ENCODE measurements at regions not wholly inside any gene's neighbourhood (a gene's known extent, or its start where the extent isn't known, plus 50 kb on each side); places are given as distances from the start of the nearest gene placed in this dataset.

GRCh38 chr2:235319095-235319494 is 174.7 kb upstream of the AGAP1 start:
- peaks cover 0 to 9% (median 0%) of the 10 kb centered on the region in 3 donors for H3K27me3 ChIP-seq
- intact Hi-C loops (cut with DNase I), result no loop called here
- H3K36me3 ChIP-seq, result no peaks in the 10 kb centered on the region
- TF ChIP-seq POLR2AphosphoS5 (IDR thresholded peaks at IDR 0.05), result no peak
- TF ChIP-seq CTCF (IDR thresholded peaks at IDR 0.05), result no peak
- no peak for TF ChIP-seq EP300 (IDR thresholded peaks at IDR 0.05)
- no peak for TF ChIP-seq POLR2A (IDR thresholded peaks at IDR 0.05)
- H3K9me3 ChIP-seq, result no peaks in the 10 kb centered on the region
- 23 to 70% methylated on average over 4 of the region's 4 CpGs for WGBS, 2 donors
- no peak overlapping the region for H3K4me3 ChIP-seq
- DNase-seq, result no peak
- H3K27ac ChIP-seq, result no peak overlapping the region
- no peaks in the 10 kb centered on the region for H3K4me1 ChIP-seq

GRCh38 chr2:235320326-235320725 is 173.5 kb upstream of the AGAP1 start:
- H3K27ac ChIP-seq, result no peak overlapping the region
- intact Hi-C loops (cut with DNase I), result no loop called here
- DNase-seq, result no peak
- H3K4me1 ChIP-seq, result no peaks in the 10 kb centered on the region
- peaks cover 0 to 9% (median 0%) of the 10 kb centered on the region in 3 donors for H3K27me3 ChIP-seq
- H3K9me3 ChIP-seq, result no peaks in the 10 kb centered on the region
- no peak overlapping the region for H3K4me3 ChIP-seq
- no peak for TF ChIP-seq POLR2AphosphoS5 (IDR thresholded peaks at IDR 0.05)
- H3K36me3 ChIP-seq, result no peaks in the 10 kb centered on the region
- 94 to 98% methylated on average over 9 of the region's 9 CpGs for WGBS, 2 donors

GRCh38 chr2:235324324-235324723 is 169.5 kb upstream of the AGAP1 start:
- intact Hi-C loops (cut with DNase I), result no loop called here
- Histone ChIP-seq H3K9me3 (no peaks in the 10 kb centered on the region), H3K4me1 (no peaks in the 10 kb centered on the region), H3K4me3 (no peak overlapping the region), H3K36me3 (no peaks in the 10 kb centered on the region), H3K27me3 (peaks cover 0 to 9% (median 0%) of the 10 kb centered on the region in 3 donors), H3K27ac (no peak overlapping the region)
- TF ChIP-seq EP300 (IDR thresholded peaks at IDR 0.05) (no peak), CTCF (IDR thresholded peaks at IDR 0.05) (no peak), POLR2A (IDR thresholded peaks at IDR 0.05) (no peak), POLR2AphosphoS5 (IDR thresholded peaks at IDR 0.05) (no peak)
- DNase-seq, result no peak
- WGBS, 2 donors, result 37 to 60% methylated on average over 9 of the region's 9 CpGs

DNA sequence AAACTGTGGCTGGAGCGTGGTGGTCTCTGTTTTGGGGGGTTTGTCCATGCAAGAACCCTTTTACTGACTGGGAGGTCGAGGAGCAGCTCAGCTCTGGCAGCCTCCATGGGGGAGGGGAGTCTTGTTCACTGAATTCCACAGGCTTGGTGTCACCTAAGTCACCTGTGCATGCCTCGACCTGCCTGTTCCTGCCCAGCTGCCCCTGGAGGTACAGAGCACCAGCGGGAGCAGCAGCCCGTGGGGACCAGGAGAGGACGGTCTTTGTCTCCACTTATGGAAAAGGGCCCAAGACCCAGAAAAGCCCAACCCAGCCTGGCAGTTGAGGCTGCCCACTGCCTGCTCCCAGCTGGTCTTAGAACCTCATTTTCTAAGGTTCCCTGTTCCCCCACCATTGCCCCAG is 168.7 kb upstream of the AGAP1 start:
- no peak for TF ChIP-seq EP300 (IDR thresholded peaks at IDR 0.05)
- no peak for TF ChIP-seq CTCF (IDR thresholded peaks at IDR 0.05)
- TF ChIP-seq POLR2AphosphoS5 (IDR thresholded peaks at IDR 0.05), result no peak
- no peak for TF ChIP-seq POLR2A (IDR thresholded peaks at IDR 0.05)
- H3K36me3 ChIP-seq, result no peaks in the 10 kb centered on the region
- intact Hi-C loops (cut with DNase I), result no loop called here
- H3K27ac ChIP-seq, result no peak overlapping the region
- H3K4me3 ChIP-seq, result no peak overlapping the region
- peaks cover 0 to 9% (median 0%) of the 10 kb centered on the region in 3 donors for H3K27me3 ChIP-seq
- no peak for DNase-seq
- 73 to 81% methylated on average over 6 of the region's 6 CpGs for WGBS, 2 donors
- no peaks in the 10 kb centered on the region for H3K9me3 ChIP-seq
- no peaks in the 10 kb centered on the region for H3K4me1 ChIP-seq

GRCh38 chr2:235328991-235329390 is 164.9 kb upstream of the AGAP1 start:
- Histone ChIP-seq H3K9me3 (peaks cover 0 to 4% (median 0%) of the 10 kb centered on the region in 4 donors), H3K27ac (no peak overlapping the region), H3K36me3 (no peaks in the 10 kb centered on the region), H3K4me1 (no peaks in the 10 kb centered on the region), H3K4me3 (no peak overlapping the region), H3K27me3 (no peaks in the 10 kb centered on the region)
- 93 to 94% methylated on average over 1 of the region's 1 CpG for WGBS, 2 donors
- TF ChIP-seq CTCF (IDR thresholded peaks at IDR 0.05) (no peak), POLR2A (IDR thresholded peaks at IDR 0.05) (no peak), EP300 (IDR thresholded peaks at IDR 0.05) (no peak)
- intact Hi-C loops (cut with DNase I), result no loop called here
- DNase-seq, result no peak

Measured in sigmoid colon (tissue), 6 donors.